Dedifferentiated amniotic fluid mesenchymal stem cell (primary cell): ENCODE measurements at regions not wholly inside any gene's neighbourhood (a gene's known extent, or its start where the extent isn't known, plus 50 kb on each side); places are given as distances from the start of the nearest gene placed in this dataset.

Source experiments
- DNase-seq: peaks from one replicate; pipeline ENCODE4 v3.0.0-alpha.2; 2016; ENCODE audit errors: extremely low spot score

DNA sequence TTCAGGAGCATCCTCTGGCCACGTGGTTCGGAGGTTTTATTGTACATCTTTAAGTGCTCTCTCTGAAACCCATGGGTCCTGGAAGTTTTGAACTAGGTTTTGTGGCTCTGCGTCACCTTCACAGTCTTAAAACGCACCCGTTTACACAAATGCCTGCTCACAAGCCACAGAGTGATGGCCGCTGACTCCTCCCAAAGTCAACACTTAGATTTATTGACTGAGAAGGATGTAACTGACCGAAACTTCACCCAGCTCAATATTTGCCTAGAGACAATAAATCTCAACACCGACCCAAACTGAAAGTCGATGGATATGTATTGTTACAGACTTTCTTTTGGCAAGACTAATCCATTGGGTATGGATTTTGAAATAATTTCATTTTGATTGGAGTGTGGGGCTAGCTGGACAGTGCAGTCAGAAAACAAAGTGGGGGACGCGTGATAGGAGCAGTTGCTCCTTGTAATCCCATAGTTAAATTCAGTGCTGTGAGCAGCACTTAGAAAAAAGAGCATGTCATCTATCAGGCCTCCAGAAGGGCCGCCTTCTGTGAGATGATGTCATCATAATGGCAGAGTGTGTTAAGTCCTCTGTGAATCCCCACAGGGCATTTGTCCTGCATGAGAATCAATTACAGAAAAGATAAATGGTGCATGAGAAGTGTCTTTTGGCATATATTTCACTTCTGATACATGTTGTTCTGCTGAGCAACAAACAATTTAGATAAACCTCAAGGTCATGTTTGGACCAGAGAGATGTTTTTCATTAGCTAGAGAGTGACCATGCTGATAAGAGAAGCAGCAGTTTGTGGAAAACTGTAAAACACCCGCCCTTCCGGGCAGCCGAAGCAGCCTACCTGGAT lies 183.7 kb downstream of the INO80D start:
- no peak for DNase-seq

DNA sequence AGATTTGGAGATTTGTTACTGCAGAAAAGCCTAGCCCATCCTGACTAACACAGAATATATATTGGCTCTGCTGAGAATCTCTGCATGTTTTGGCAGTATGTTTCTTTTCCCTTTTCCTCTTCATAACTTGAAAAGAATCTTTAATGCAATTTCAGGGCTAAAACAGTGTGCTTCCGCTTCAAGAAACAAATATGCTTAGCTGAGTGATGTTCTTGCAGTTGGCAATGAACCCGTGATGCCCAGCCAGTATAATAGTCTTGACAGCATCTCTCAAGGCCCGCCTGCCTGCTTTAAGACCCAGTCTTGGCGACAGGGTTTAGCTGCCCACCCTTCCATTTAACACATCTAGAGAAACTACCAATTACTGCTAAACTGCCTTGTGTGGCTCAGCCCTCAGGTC lies 184.5 kb downstream of the INO80D start:
- DNase-seq: no peak

DNA sequence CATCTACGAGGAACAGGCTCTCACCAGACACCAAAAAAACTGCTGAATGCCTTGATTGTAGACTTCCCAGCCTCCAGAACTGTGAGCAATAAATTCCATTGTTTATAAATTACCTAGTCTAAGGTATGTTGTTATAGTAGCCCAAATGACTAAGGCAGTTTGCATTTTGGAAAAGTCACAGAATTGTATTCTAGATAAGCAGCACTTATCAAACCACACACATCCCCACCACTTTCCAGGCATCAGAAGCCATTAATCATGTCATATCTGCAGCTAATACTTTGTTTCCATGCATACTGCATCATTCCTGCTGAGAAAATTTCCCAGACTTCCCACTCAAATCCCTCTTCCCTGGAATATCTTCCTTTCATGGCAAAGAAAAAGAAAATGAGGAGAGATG lies 187.2 kb downstream of the INO80D start:
- DNase-seq: no peak

DNA sequence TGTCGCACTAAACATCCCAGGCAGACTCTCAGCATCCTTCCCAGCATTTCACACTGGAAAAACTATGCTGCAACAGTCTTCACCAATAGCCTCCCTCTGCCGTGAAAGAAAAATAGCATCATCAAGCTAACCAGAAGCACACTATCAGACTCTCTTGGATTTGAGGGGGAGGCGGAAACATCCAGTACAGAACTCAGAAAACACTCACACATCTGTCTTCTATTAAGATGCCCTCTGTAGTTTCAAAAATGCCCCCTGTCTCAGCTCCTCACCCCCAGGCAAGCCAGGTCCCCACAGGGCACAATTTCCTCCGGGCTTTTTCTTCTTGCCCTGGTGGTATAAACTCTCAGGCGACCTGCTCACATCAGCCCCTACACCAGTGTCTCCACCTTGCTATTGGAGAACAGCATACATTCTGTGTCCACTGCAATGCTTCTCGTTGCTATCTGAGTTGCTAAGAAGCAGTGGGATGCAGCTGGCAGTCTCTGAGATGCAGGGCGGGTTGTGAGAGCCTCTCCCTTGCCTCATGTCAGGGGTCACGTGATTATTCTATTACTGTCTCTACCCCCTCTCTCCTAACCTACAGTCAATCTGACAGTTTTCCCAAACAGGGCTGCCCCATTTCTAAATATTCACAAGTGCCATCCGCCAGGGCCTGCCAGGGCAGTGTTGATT lies 189.9 kb downstream of the INO80D start:
- no peak for DNase-seq

DNA sequence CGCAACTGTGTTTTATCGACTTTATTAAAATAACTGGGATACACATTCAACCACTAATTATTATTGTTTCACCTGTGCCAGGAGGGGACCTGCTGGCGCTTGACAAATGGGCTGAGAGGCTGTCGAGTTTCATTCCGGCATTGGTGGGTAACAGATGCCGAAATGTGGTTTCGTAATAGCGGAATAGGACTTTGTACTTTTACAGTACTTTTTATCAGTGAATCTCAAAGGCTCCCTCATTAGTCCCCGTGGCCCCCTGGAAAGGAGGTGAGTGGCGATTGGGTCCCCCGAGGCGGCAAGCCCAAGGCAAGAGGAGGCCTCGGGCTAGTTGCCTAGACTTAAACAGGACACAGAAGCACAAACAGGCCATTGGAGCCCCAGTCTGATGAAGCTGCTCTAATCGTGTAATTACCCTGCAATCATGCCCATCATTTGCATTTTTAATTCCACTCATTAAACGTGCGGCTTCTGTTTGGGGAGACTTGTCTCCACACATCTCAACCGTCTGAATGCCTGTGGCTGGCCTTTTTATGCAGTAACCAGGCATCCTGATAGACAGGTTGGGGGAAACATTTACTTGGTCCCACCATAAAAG lies 193.2 kb downstream of the INO80D start:
- no peak for DNase-seq

GRCh38 chr2:205892251-205892655 lies 193.7 kb downstream of the INO80D start:
- DNase-seq: no peak

DNA sequence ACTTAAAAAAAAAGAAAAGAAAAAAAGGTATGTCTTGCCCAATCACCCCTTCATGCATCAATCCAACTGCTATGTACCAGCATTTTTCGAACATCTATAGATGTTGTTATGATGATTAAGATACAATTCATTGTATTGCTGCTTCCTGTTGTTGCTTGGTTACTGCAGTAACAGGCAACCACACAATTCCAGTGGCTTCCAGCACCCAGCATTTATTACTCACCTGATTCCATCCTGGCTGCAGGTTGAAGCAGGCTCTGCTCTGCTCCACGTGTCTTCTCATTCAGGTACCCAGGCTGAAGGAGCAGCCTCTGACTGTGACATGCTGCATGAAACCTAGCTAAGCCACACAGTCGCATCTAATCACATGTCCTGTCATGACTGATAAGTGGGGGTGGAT lies 196.9 kb downstream of the INO80D start:
- DNase-seq: no peak

DNA sequence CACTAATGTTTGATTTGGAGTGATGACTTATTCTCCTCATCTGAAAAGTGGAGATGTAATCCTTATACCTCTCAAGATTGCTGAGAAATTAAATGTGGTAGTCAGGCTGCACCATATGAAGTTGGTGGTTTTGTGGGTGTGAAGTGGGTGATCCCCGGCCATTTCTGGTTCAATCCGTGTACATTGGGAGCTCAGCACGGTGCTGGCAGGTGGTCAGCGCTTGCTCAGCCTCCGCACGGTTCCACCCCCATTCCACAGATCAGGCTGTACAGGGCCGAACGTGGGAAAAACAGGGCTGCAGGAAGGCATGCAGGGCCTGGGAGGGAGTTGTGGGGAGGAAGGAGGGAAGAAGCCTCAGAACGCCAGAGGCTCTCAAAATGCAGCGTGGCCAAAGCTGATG lies 198.3 kb downstream of the INO80D start:
- DNase-seq: no peak

DNA sequence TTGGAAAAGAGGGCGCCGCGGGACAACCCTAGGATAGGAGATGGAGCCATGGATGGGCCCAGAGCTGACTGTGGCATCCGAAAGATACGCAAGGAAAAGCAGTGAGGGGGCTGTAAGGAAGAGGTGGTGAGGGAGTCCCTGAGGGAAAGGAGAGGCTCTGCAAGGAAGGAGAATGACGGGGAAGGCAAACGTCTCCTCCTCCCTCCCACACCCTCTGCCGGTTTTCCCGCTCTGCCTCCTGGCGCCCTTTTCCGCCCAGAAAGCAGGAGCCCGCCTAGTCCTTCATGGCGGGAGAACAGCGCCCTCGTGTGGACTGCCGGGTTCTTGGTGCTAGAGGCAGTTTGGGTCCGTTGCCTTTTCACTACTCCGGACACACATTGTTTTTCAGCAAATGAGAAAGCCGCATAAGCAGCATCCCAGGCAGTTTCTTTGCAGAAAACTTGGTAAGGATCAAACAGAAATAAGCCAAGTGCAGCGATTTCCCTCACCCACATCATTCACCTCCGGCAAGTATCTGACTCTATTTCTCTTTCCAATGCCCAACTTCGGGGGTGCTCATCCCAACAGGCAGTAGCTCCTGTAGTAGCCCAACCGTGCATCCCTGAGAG lies 200.4 kb downstream of the INO80D start:
- peak; percentile 81 for DNase-seq

- no peak for DNase-seq
Observed at GRCh38 chr2:205883965-205884364, 201.7 kb downstream of the NRP2 start.

DNA sequence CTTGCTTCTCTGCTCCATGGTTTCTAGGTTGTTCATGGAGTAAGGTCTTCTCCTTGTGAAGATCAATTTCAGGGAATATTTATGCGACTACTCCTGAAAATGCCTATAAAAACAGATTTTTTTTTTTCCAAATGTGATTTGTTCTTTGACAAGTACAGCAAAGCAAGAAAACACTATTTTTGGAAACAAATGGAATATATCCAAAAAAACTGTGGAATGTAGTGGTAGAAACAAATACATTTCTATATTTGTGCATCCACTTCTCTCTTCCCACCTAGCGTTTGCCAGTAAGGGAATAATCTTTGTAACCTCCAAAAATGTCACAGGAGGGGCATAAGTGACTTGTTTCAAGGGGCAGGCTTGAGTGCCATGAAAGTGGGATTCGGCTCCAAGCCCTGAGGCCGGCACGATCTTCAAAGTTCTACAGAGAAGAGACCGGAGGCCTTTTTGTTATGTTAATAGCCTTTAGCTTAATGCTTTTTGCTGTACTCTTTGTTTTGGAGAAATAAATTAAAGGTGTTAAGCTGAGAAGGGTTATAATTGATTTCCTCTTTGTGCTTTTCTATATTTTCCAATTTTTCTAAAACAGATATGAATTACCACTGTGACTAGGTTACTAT lies 200.6 kb downstream of the NRP2 start:
- no peak for DNase-seq

GRCh38 chr2:205880048-205880447 lies 197.7 kb downstream of the NRP2 start:
- DNase-seq: no peak

DNA sequence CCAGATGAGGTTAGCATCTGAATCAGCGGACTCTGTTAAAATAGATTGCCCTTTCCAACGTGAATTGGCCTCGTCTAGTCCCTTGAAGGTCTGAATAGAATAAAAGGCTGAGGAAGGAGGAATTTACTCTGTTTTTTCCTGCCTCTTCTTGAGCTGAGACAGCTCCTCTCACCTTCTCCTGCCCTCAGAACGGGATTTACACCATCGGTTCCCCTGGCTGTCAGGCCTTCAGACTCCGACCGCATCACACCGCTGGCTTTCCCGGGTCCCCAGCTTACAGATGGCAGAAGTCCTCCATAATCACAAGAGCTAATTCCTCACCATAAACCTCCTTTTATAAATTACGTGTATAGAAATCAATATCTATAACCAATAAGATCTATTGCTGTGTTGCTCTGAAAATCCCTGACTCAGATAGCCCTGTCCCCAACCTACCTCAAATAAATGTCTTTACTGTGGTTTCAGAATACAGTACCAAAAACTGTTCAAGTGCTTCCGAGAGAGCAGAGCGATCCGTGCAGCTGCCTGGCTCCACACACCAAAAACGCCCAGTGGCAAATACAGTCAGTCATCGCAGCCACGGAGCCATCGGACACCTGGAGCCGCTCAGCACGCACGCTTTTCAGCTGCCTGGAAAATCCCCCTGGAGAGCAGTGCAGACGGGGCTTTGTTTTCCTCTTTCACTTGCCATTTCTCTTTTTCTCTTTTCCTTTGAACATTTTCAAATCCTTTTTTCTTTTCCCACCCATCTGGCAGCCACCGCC lies 196.9 kb downstream of the NRP2 start:
- no peak for DNase-seq

- DNase-seq: no peak
Observed at GRCh38 chr2:205877496-205877895, 195.2 kb downstream of the NRP2 start.

GRCh38 chr2:205876127-205876526 lies 193.8 kb downstream of the NRP2 start:
- DNase-seq: no peak

- DNase-seq: no peak
Observed at GRCh38 chr2:205872716-205873115, 190.4 kb downstream of the NRP2 start.

- DNase-seq: no peak
Observed at GRCh38 chr2:205869439-205869838, 187.1 kb downstream of the NRP2 start.

- no peak for DNase-seq
Observed at GRCh38 chr2:205868773-205869333, 186.6 kb downstream of the NRP2 start.

DNA sequence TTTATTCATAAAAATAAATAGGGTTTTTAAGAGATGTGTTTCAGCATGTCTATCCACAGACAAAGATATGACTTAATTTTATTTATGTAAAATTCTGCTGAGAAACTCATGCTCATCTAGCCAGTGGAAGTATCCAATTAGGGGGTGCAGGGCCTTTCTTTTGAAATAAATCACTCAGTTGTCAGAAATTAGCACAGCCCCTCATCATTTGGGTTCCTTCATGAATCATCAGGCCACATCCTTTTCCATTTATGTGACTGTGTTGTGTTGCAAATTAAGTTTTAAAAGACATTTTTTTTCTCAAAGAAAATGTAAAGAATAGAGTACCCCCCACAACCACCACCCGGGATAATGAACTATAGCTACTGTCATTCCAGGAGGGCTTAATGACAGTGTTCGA lies 185.8 kb downstream of the NRP2 start:
- no peak for DNase-seq

GRCh38 chr2:205867371-205867770 lies 185.1 kb downstream of the NRP2 start:
- DNase-seq: no peak

DNA sequence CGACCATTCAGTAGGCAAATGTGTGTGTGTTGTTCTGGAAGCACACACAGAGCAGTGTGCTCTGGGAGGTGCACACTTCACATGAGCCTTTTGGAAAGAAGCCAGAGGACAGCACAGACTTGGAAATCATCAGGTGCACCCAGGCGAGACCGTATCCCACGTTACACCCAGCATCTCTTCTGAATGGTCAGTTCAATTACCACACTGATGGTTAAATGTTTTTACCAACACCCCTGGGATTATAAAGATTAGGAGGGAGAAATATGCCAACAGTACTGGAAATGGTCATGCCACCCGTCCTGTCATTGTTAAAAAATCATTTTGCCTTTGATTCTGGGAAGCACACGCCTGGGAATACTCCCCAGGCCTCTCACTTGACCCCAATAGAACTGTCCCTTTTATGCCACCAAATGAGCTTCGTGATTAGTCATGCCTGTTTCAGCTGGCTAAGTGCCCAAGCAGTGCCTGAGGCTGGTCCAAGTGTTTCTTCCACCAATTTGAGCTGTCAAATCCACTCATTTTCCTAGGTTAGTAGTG lies 183.7 kb downstream of the NRP2 start:
- no peak for DNase-seq
